M059J (cell line): ENCODE measurements at regions not wholly inside any gene's neighbourhood (a gene's known extent, or its start where the extent isn't known, plus 50 kb on each side); places are given as distances from the start of the nearest gene placed in this dataset.

ENCODE experiments used
- DNase-seq: peaks from one replicate; pipeline ENCODE4 v3.0.0-alpha.2; 2012; ENCODE audit warnings: low read depth

- peak; percentile 87 for DNase-seq
These were observed 192.6 kb upstream of the NAV2 start for GRCh38 chr11:19519912-19520641.

GRCh38 chr11:19519353-19519752, 193.3 kb upstream of the NAV2 start:
- no peak for DNase-seq

- DNase-seq = no peak
These were observed 199.4 kb upstream of the NAV2 start for GRCh38 chr11:19513253-19513652.

- no peak for DNase-seq
These were observed 200.0 kb upstream of the NAV2 start for GRCh38 chr11:19512618-19513017.

- no peak for DNase-seq
These were observed 201.0 kb upstream of the NAV2 start for GRCh38 chr11:19511413-19512183.

GRCh38 chr11:19511066-19511412, 201.6 kb upstream of the NAV2 start:
- no peak for DNase-seq

GRCh38 chr11:19510468-19510867, 202.2 kb upstream of the NAV2 start:
- DNase-seq = no peak

GRCh38 chr11:19509215-19509614, 203.4 kb upstream of the NAV2 start:
- DNase-seq = no peak

GRCh38 chr11:19508165-19508564, 204.5 kb upstream of the NAV2 start:
- DNase-seq = peak; percentile 69

- DNase-seq = no peak
These were observed 205.7 kb upstream of the NAV2 start for GRCh38 chr11:19506816-19507486.

GRCh38 chr11:19502691-19503253, 209.9 kb upstream of the NAV2 start:
- DNase-seq = no peak

- no peak for DNase-seq
These were observed 211.0 kb upstream of the NAV2 start for GRCh38 chr11:19501631-19502030.

- no peak for DNase-seq
These were observed 212.6 kb upstream of the NAV2 start for GRCh38 chr11:19499999-19500398.

- peak; percentile 16 for DNase-seq
These were observed 213.5 kb upstream of the NAV2 start for GRCh38 chr11:19499026-19499669.

GRCh38 chr11:19493446-19494213, 219.0 kb upstream of the NAV2 start:
- no peak for DNase-seq

GRCh38 chr11:19482319-19483100, 230.1 kb upstream of the NAV2 start:
- DNase-seq = no peak

- DNase-seq = no peak
These were observed 232.1 kb upstream of the NAV2 start for GRCh38 chr11:19480540-19480939.

GRCh38 chr11:19478891-19479290, 233.7 kb upstream of the NAV2 start:
- DNase-seq = no peak

- DNase-seq = no peak
These were observed 234.4 kb upstream of the E2F8 start for GRCh38 chr11:19474954-19475721.

- no peak for DNase-seq
These were observed 233.5 kb upstream of the E2F8 start for GRCh38 chr11:19474211-19474610.
